ENCODE measurements at regions not wholly inside any gene's neighbourhood (a gene's known extent, or its start where the extent isn't known, plus 50 kb on each side); places are given as distances from the start of the nearest gene placed in this dataset.

DNA sequence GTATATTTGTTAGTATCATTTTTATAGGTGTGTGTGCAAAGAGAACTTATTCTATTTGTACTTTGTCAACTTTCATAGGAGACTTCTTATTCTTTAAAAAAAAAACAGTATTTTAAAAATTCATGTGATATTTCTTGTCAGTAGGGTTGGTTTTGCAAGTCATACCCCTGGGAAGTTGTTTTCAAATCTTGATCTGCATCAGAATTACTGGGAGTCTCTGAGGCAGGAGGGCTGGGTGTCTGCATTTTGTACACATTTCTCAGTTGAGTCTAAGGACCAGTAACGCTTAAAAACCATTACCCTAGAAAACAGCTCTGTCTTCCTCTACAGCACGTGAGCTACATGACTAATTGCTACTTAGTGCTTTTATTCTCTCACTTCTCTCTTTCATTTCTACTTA lies 76.0 kb upstream of the CTTNBP2NL start:
- DNase-seq = no peak

DNA sequence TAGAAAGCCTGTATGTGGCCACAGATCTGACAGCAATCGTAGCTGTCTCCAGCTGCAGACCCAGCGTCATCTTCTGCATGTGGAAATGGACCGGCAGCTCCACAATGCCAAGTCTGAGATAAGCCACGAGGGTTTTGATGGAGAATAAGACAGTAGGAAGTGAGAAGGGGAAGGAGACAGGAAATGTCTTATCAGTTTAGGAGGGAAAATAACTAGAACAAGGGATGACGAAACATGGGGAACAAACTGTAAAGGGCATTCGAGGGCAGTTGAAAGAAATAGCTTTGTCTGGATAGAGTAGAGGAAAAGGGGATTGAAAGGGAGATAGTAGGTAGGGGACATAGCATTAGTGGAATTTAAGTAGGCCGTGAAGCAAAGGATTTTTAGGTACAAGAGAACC lies 74.0 kb upstream of the CTTNBP2NL start:
- DNase-seq = no peak

DNA sequence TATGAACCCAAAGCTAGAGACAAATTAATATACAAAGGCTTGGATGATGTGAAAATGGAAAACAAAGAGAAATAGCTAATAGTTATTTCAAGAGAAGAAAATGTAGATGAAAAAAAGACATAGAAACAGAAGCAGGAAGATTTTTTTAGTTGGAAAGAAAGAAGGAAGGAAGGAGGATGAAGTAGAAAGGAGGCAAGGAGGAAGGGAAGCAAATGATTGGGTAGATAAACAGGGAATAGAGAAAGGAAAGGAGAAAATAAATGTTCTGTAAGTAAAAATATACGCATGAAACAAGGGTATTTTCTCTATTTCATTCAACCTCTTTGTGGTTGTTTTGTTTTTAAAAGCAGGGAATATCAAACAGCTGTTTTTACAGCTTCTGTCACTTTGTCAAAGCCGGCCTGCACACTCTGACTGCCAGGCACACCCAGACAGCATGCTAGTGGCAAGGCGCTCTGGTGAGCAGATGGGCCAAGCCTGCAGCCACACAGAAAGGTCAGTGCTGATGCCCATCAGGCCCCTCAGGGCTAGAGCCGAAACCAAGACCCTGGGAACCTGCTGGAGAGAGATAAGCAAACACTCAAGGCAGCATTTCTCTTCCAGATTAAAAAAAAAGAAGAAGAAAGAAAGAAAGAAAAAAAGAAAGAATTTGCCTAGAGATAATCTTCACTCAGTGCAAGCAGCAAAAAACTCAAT lies 72.9 kb upstream of the CTTNBP2NL start:
- DNase-seq = no peak

- no peak for DNase-seq
Observed at GRCh38 chr1:112325504-112325903, 70.5 kb upstream of the CTTNBP2NL start.

DNA sequence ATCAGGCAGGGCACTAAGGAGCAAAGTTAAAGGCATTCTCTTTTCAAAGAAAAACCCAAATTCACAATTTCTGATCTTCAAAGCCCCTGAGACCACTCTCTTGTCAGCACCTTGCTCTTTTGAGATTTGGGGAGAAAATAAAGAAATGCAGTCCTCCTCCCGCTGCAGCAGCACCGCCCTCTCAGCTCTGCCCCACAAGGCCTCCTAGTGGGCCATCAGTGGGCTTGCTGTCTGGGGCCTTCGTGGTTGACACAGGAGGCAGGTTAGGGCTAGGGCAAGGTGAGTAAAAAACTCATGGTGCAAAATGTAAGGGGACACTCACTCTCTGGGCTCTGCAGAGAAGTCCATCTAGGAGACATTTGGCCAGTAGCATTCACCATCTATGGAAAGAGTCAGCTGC lies 67.4 kb upstream of the CTTNBP2NL start:
- DNase-seq = no peak

DNA sequence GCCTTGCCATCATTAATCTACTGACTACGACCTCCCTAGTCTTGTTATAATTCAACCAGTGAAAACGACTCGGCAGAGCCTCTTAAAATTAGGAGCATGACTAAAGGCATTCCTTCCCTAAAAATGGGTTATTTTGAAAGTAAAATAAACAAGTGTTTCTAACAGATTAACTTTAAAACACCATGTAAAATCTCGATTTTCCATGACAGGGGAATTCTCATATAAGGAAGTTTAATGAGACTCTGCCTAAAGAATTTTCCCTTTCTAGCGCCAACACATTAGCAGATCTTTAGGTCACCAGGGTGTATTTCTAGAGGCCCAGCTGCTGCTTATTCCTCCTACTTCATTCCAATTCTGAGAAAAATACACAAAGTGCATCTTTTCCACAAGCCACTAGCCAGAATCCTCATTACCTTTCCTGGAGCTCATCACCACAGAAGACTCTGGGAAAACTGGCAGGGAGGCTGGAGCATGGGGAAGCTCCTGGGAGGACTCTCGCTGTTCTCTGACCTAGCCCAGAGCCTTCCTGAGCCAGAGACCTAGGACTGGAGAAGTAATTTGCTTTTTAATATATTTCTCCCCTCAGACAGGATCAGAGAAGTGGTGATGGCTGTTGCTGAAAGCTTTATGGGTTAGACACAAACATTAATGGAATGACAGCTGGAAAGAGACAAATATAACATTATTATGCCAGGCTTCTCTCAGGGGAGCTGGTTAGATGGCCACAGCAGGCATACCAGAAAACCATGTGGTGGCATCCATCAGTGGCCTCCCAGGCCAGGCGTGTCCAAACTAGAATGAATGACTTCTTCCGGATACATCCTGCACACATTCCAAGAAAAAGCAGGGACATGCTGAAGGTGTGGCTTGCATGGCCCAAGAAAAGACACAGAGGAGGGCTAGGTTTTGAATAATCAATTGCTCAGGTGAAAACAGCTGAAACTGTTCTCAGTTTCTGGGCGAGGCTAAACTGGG lies 63.6 kb upstream of the CTTNBP2NL start:
- no peak for DNase-seq

DNA sequence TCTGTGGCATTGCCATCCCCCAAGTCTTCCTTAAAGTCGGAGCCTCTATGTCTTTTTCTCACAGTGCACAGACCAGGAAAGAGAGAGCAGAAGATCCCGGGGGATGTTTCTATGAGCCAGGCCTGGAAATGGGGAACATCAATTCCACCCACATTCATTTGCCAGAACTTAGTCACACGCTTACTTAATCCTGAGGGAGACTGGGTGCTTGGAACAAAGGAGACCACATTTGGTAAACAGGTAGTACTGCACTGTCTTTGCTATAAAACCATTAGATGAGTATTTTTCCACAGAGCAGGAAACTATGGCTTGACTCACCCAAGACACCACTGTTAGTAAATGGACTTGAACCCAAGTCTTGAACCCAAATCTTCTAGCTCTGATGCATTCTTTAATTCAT lies 60.7 kb upstream of the CTTNBP2NL start:
- no peak for DNase-seq

DNA sequence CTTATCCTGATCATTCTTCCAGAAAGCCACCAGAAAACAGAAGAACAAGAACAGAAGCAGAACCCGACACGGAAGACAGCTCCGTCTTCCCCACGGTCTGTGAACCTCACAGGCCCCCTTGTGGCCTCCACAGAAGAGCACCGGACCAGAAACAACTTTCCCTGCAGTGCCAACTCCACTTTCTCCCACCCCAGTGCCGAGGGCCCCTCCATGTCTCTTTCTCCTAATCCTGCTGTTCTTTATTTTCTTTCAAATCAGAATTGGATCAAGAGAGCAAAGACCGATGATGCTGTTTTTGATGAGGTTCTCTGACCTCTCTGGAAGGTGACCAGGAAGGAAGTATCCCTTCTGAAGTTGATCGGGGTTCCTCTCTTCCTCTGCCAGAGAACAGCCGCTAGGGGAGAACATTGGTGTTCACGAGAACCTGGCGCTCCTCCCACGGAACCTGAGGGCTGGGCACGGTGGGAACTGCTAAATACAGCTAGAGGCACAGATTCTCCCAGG lies 58.9 kb upstream of the CTTNBP2NL start:
- no peak for DNase-seq

DNA sequence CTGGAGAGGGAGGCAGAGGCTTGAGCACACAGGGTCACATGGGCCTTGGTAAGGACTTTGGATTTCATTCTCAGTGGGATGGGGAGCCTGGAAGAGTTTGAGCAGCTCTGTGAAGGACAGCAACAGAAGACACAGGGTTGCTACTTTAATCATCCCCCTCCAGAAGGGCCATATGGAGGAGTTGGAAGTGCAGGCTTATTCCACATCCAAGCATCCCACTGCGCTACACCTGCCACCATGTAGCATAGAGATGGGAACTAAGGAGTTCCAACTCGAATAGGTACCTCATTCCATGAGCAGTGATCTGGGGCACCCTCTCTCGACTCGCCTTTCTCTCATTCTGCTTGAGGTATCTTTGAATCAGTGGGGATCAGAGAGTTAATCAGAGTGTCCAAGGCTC lies 54.0 kb upstream of the CTTNBP2NL start:
- no peak for DNase-seq

DNA sequence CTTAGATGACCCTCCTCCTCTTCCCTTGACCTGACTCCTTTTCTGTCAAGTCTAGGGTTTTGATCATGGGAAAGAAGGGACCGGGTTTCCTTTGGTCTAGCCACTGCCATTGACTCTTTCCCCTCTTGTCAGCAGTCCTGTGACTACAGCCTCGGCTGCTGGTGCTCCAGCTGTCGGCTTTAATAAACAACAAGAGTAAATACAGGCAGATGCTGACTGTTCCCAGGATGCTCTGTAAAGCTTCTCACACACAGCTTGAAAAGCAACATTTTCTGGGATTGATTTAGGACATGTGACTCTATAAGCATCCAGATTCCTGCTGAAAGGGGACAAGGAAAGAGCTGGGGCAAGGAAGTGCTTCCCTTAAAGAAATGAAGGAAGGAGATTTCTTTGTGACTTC lies 53.5 kb upstream of the CTTNBP2NL start:
- no peak for DNase-seq

GRCh38 chr1:112344754-112345423 lies 51.1 kb upstream of the CTTNBP2NL start:
- DNase-seq = no peak

Measured in NCI-H1048 (cell line).